Naive thymus-derived CD4-positive, alpha-beta T cell (primary cell): ENCODE measurements at regions not wholly inside any gene's neighbourhood (a gene's known extent, or its start where the extent isn't known, plus 50 kb on each side); places are given as distances from the start of the nearest gene placed in this dataset.

ENCODE experiments used
- ATAC-seq: fragments of 150-1000 bp; cut with Tn5 transposase; 2 replicates; pipeline ENCODE4 v1.10.0; 2021; ENCODE audit warnings: mild to moderate bottlenecking, moderate library complexity
- CTCF ChIA-PET: fragments of 350-600 bp; sonication (Branson Sonifier 250); formaldehyde crosslinking; loops from one replicate; lab custom pipeline; 2021; ENCODE audit warnings: antibody characterized with exemption; lab: Charles Lee
- POLR2A ChIA-PET: fragments of 350-600 bp; sonication (Branson Sonifier 250); formaldehyde crosslinking; loops from one replicate; lab custom pipeline; 2021; ENCODE audit warnings: antibody characterized with exemption, inconsistent platforms; lab: Charles Lee
- DNase-seq, 9 donors: peaks; one replicate each; pipeline versions ENCODE4 v3.0.0 to v3.0.0-alpha.2; 2020 to 2022; ENCODE audit warnings: mixed read lengths in 1 of 9
- H3K27ac ChIP-seq: one replicate; pipeline ENCODE4 v1.7.0; 2013; ENCODE audit warnings: mild to moderate bottlenecking, low read depth, low read length, moderate library complexity
- H3K27me3 ChIP-seq, 2 donors: one replicate each; pipeline ENCODE4 v1.7.0; 2013; ENCODE audit warnings: low read length in 2 of 2, mild to moderate bottlenecking in 2 of 2, moderate library complexity in 2 of 2; ENCODE audit not compliant: control insufficient read depth in 2 of 2, insufficient read depth in 2 of 2
- H3K36me3 ChIP-seq, 3 experiments: 1 replicate in 2 of 3; 2 replicates in 1 of 3; pipeline ENCODE4 v1.7.0; 2013; ENCODE audit warnings: low read length in 3 of 3, mild to moderate bottlenecking in 3 of 3, moderate library complexity in 1 of 3; ENCODE audit not compliant: insufficient read depth in 3 of 3, control insufficient read depth in 2 of 3
- H3K4me1 ChIP-seq, 2 donors: one replicate each; pipeline ENCODE4 v1.7.0; 2013; ENCODE audit warnings: low read length in 2 of 2, mild to moderate bottlenecking in 2 of 2, moderate library complexity in 1 of 2; ENCODE audit not compliant: control insufficient read depth in 2 of 2, insufficient read depth in 2 of 2
- H3K4me3 ChIP-seq: 2 replicates; pipeline ENCODE4 v1.7.0; 2013; ENCODE audit warnings: mild to moderate bottlenecking, low read length
- H3K9me3 ChIP-seq, 3 experiments: 1 replicate in 2 of 3; 2 replicates in 1 of 3; pipeline ENCODE4 v1.7.0; 2013; ENCODE audit warnings: low read length in 3 of 3; ENCODE audit not compliant: control insufficient read depth in 2 of 3
- H3K27ac Mint-ChIP-seq, 9 donors: one replicate each; pipeline ENCODE4 v1.8.0; 2020 to 2022; ENCODE audit warnings: mixed read lengths in 9 of 9, mild to moderate bottlenecking in 8 of 9, moderate library complexity in 5 of 9, inconsistent platforms in 2 of 9
- H3K27me3 Mint-ChIP-seq, 5 donors: one replicate each; pipeline ENCODE4 v1.8.0; 2021 to 2022; ENCODE audit warnings: mixed read lengths in 5 of 5, mild to moderate bottlenecking in 1 of 5
- H3K36me3 Mint-ChIP-seq, 5 donors: one replicate each; pipeline ENCODE4 v1.8.0; 2020 to 2022; ENCODE audit warnings: mixed read lengths in 5 of 5, mild to moderate bottlenecking in 3 of 5, inconsistent platforms in 1 of 5
- H3K4me1 Mint-ChIP-seq, 7 donors: one replicate each; pipeline ENCODE4 v1.8.0; 2020 to 2022; ENCODE audit warnings: mixed read lengths in 7 of 7, mild to moderate bottlenecking in 3 of 7, inconsistent platforms in 1 of 7
- H3K4me3 Mint-ChIP-seq, 10 donors: one replicate each; pipeline ENCODE4 v1.8.0; 2020 to 2022; ENCODE audit warnings: mild to moderate bottlenecking in 10 of 10, mixed read lengths in 10 of 10, moderate library complexity in 6 of 10, inconsistent platforms in 2 of 10
- H3K9me3 Mint-ChIP-seq, 11 donors: one replicate each; pipeline ENCODE4 v1.8.0; 2020 to 2022; ENCODE audit warnings: mixed read lengths in 11 of 11, mild to moderate bottlenecking in 4 of 11, inconsistent platforms in 1 of 11, moderate library complexity in 1 of 11
- intact Hi-C, 2 donors: fragments of 100-400 bp; cut with micrococcal nuclease; formaldehyde crosslinking; loops; one replicate each; pipeline ENCODE4 v1.15.1; 2023

- no peaks in the 10 kb centered on the region for H3K9me3 ChIP-seq
- ATAC-seq (no peak), DNase-seq (no peak)
- H3K9me3 Mint-ChIP-seq, result peaks cover 0 to 9% (median 2%) of the 10 kb centered on the region in 11 donors
- ChIA-PET POLR2A (interaction anchor here (0.6 kb wide), 1 partner anchor 713 kb away, joined by 3 read pairs; the partner anchor contains the start of gene SEC23B), CTCF (no interaction called here)
- no peak overlapping the region for H3K27ac ChIP-seq
- peaks cover 0 to 6% (median 0%) of the 10 kb centered on the region in 5 donors for H3K36me3 Mint-ChIP-seq
- H3K4me3 ChIP-seq, result no peak overlapping the region
- intact Hi-C loops, result no loop called here
- peaks cover 2 to 37% (median 26%) of the 10 kb centered on the region in 5 donors for H3K27me3 Mint-ChIP-seq
- H3K4me3 Mint-ChIP-seq, result no peak overlapping the region
- no peaks in the 10 kb centered on the region for H3K4me1 ChIP-seq
- H3K4me1 Mint-ChIP-seq, result peaks cover 0 to 7% (median 0%) of the 10 kb centered on the region in 7 donors
- no peak overlapping the region for H3K27ac Mint-ChIP-seq
- no peaks in the 10 kb centered on the region for H3K27me3 ChIP-seq
- no peaks in the 10 kb centered on the region for H3K36me3 ChIP-seq
Observed at GRCh38 chr20:17794400-17794799, 94.6 kb downstream of the BANF2 start.

GRCh38 chr20:17793986-17794385, 94.2 kb downstream of the BANF2 start:
- Mint-ChIP-seq H3K4me3 (no peak overlapping the region), H3K27me3 (peaks cover 2 to 33% (median 21%) of the 10 kb centered on the region in 5 donors), H3K27ac (no peak overlapping the region), H3K4me1 (peaks cover 0 to 7% (median 0%) of the 10 kb centered on the region in 7 donors), H3K9me3 (peaks cover 0 to 5% (median 2%) of the 10 kb centered on the region in 11 donors), H3K36me3 (peaks cover 0 to 4% (median 0%) of the 10 kb centered on the region in 5 donors)
- no peak overlapping the region for H3K4me3 ChIP-seq
- H3K27ac ChIP-seq, result no peak overlapping the region
- DNase-seq (no peak), ATAC-seq (no peak)
- POLR2A ChIA-PET, result interaction anchor here (0.6 kb wide), 1 partner anchor 714 kb away, joined by 3 read pairs; the partner anchor contains the start of gene SEC23B
- H3K36me3 ChIP-seq, result no peaks in the 10 kb centered on the region
- no peaks in the 10 kb centered on the region for H3K27me3 ChIP-seq
- no peaks in the 10 kb centered on the region for H3K9me3 ChIP-seq
- H3K4me1 ChIP-seq, result no peaks in the 10 kb centered on the region
- intact Hi-C loops, result no loop called here
- CTCF ChIA-PET, result no interaction called here

- H3K9me3 Mint-ChIP-seq, result peaks cover 0 to 2% (median 0%) of the 10 kb centered on the region in 11 donors
Observed at GRCh38 chr20:17790296-17790695, 90.5 kb downstream of the BANF2 start.

GRCh38 chr20:17787816-17788215, 88.0 kb downstream of the BANF2 start:
- intact Hi-C loops, result no loop called here
- no peaks in the 10 kb centered on the region for H3K4me1 ChIP-seq
- Mint-ChIP-seq H3K9me3 (peaks cover 0 to 2% (median 0%) of the 10 kb centered on the region in 11 donors), H3K4me3 (no peak overlapping the region), H3K27ac (no peak overlapping the region), H3K36me3 (no peaks in the 10 kb centered on the region), H3K4me1 (no peaks in the 10 kb centered on the region), H3K27me3 (peaks cover 0 to 11% (median 0%) of the 10 kb centered on the region in 5 donors)
- no peaks in the 10 kb centered on the region for H3K36me3 ChIP-seq
- CTCF ChIA-PET, result no interaction called here
- no peaks in the 10 kb centered on the region for H3K9me3 ChIP-seq
- H3K4me3 ChIP-seq, result no peak overlapping the region
- ATAC-seq (no peak), DNase-seq (no peak)
- H3K27ac ChIP-seq, result no peak overlapping the region
- POLR2A ChIA-PET, result no interaction called here
- H3K27me3 ChIP-seq, result no peaks in the 10 kb centered on the region

More at GRCh38 chr20:17790296-17790695, 90.5 kb downstream of the BANF2 start:
- Histone ChIP-seq H3K4me3 (no peak overlapping the region), H3K27ac (no peak overlapping the region), H3K36me3 (no peaks in the 10 kb centered on the region), H3K9me3 (no peaks in the 10 kb centered on the region), H3K27me3 (no peaks in the 10 kb centered on the region), H3K4me1 (no peaks in the 10 kb centered on the region)
- ATAC-seq (no peak), DNase-seq (no peak)
- ChIA-PET POLR2A (no interaction called here), CTCF (no interaction called here)
- peaks cover 0 to 11% (median 0%) of the 10 kb centered on the region in 5 donors for H3K27me3 Mint-ChIP-seq
- intact Hi-C loops, result no loop called here
- H3K36me3 Mint-ChIP-seq, result no peaks in the 10 kb centered on the region
- no peak overlapping the region for H3K27ac Mint-ChIP-seq
- H3K4me1 Mint-ChIP-seq, result no peaks in the 10 kb centered on the region
- H3K4me3 Mint-ChIP-seq, result no peak overlapping the region

- no peak overlapping the region for H3K4me3 Mint-ChIP-seq
- no peaks in the 10 kb centered on the region for H3K4me1 Mint-ChIP-seq
- ChIA-PET POLR2A (no interaction called here), CTCF (no interaction called here)
- Histone ChIP-seq H3K4me1 (no peaks in the 10 kb centered on the region), H3K36me3 (no peaks in the 10 kb centered on the region), H3K9me3 (no peaks in the 10 kb centered on the region), H3K27me3 (no peaks in the 10 kb centered on the region), H3K27ac (no peak overlapping the region), H3K4me3 (no peak overlapping the region)
- H3K9me3 Mint-ChIP-seq, result peaks cover 0 to 2% (median 0%) of the 10 kb centered on the region in 11 donors
- ATAC-seq (no peak), DNase-seq (no peak)
- peaks cover 0 to 8% (median 0%) of the 10 kb centered on the region in 5 donors for H3K27me3 Mint-ChIP-seq
- no peak overlapping the region for H3K27ac Mint-ChIP-seq
- intact Hi-C loops, result no loop called here
- no peaks in the 10 kb centered on the region for H3K36me3 Mint-ChIP-seq
Observed at GRCh38 chr20:17786221-17786718, 86.5 kb downstream of the BANF2 start.
